H1 (cell line): ENCODE measurements at regions not wholly inside any gene's neighbourhood (a gene's known extent, or its start where the extent isn't known, plus 50 kb on each side); places are given as distances from the start of the nearest gene placed in this dataset.

Experiments
- CTCF ChIA-PET: fragments of 300-600 bp; sonication (Branson Sonifier 250); formaldehyde crosslinking; loops from one replicate; lab custom pipeline; 2021; ENCODE audit not compliant: partially characterized antibody; lab: Charles Lee
- POLR2A ChIA-PET: fragments of 300-600 bp; sonication (Branson Sonifier 250); formaldehyde crosslinking; loops from one replicate; lab custom pipeline; 2021; ENCODE audit warnings: inconsistent platforms; ENCODE audit not compliant: partially characterized antibody; lab: Charles Lee
- DNase-seq, 2 experiments: peaks; one replicate each; pipeline versions ENCODE4 v3.0.0 to v3.0.0-alpha.2; 2010 to 2022; ENCODE audit warnings: low spot score in 2 of 2, low read depth in 1 of 2, mixed read lengths in 1 of 2
- FAIRE-seq: peaks from 2 replicates; lab custom pipeline; 2011; peaks lifted over from hg19 to GRCh38; lab: Jason Lieb, UNC
- H2AFZ ChIP-seq: 2 replicates; pipeline ENCODE4 v1.8.1; 2012; ENCODE audit warnings: low read length, inconsistent platforms
- H2AK5ac ChIP-seq: 2 replicates; pipeline ENCODE4 v1.6.1; 2013; ENCODE audit warnings: low read depth, low read length
- H2BK120ac ChIP-seq: replicated peaks from 2 replicates; pipeline ENCODE3; 2013; ENCODE audit warnings: low read depth, low read length, inconsistent platforms
- H2BK12ac ChIP-seq: 2 replicates; pipeline ENCODE4 v1.6.1; 2013; ENCODE audit warnings: low read depth, low read length
- H2BK15ac ChIP-seq: 2 replicates; pipeline ENCODE4 v1.6.1; 2013; ENCODE audit warnings: low read length
- H2BK20ac ChIP-seq: 2 replicates; pipeline ENCODE4 v1.6.1; 2013; ENCODE audit warnings: low read length
- H2BK5ac ChIP-seq: 2 replicates; pipeline ENCODE4 v1.6.1; 2013; ENCODE audit warnings: low read depth, low read length
- H3K14ac ChIP-seq: 2 replicates; pipeline ENCODE4 v1.6.1; 2013; ENCODE audit warnings: inconsistent platforms; ENCODE audit not compliant: insufficient read length
- H3K18ac ChIP-seq: 2 replicates; pipeline ENCODE4 v1.6.1; 2013; ENCODE audit warnings: low read length; ENCODE audit errors: extremely low read depth
- H3K23ac ChIP-seq: 2 replicates; pipeline ENCODE4 v1.6.1; 2013; ENCODE audit warnings: inconsistent platforms; ENCODE audit not compliant: insufficient read length
- H3K23me2 ChIP-seq: 2 replicates; pipeline ENCODE4 v1.6.1; 2013; ENCODE audit warnings: low read depth, low read length
- H3K27ac ChIP-seq: 2 replicates; pipeline ENCODE4 v1.6.1; 2011; ENCODE audit warnings: low read depth, low read length, inconsistent platforms
- H3K27me3 ChIP-seq, 4 experiments: replicated peaks in 1 of 4; 1 replicate in 1 of 4; 2 replicates in 3 of 4; pipeline versions ENCODE4 v1.6.1 to v1.8.1; 2011 to 2013; ENCODE audit warnings: low read length in 3 of 4, mild to moderate bottlenecking in 3 of 4, inconsistent platforms in 2 of 4, mixed read lengths in 2 of 4, moderate library complexity in 1 of 4; ENCODE audit not compliant: control insufficient read depth in 3 of 4, insufficient read depth in 3 of 4; ENCODE audit errors: extremely low read depth in 1 of 4
- H3K36me3 ChIP-seq, 4 experiments: 2 replicates each; pipeline versions ENCODE4 v1.6.1 to v1.8.1; 2011 to 2013; ENCODE audit warnings: mild to moderate bottlenecking in 4 of 4, low read length in 3 of 4, moderate library complexity in 2 of 4, control low read depth in 1 of 4, inconsistent platforms in 1 of 4; ENCODE audit not compliant: insufficient read depth in 4 of 4, control insufficient read depth in 2 of 4
- H3K4ac ChIP-seq: replicated peaks from 2 replicates; pipeline ENCODE3; 2013; ENCODE audit warnings: low read length, low read depth, mixed read lengths, inconsistent platforms; ENCODE audit not compliant: insufficient read length
- H3K4me1 ChIP-seq, 4 experiments: replicated peaks in 1 of 4; 1 replicate in 1 of 4; 2 replicates in 3 of 4; pipeline versions ENCODE4 v1.6.1 to v1.8.1; 2011 to 2013; ENCODE audit warnings: low read length in 3 of 4, inconsistent platforms in 2 of 4, mixed read lengths in 1 of 4; ENCODE audit not compliant: insufficient read depth in 4 of 4, control insufficient read depth in 3 of 4
- H3K4me2 ChIP-seq, 2 experiments: 2 replicates each; pipeline versions ENCODE4 v1.6.1 to v1.8.1; 2011 to 2013; ENCODE audit warnings: low read depth in 2 of 2, low read length in 2 of 2, control low read depth in 1 of 2, inconsistent platforms in 1 of 2, mild to moderate bottlenecking in 1 of 2; ENCODE audit not compliant: insufficient read depth in 1 of 2
- H3K4me3 ChIP-seq, 4 experiments: fragments of 200-600, 300-600 bp in 1 of 4; sonication (generic), shearing (Covaris generic), sonication (Bioruptor Twin) in 1 of 4; 2 replicates each; pipeline versions ENCODE4 v1.5.1 to v1.8.1; 2011 to 2016; ENCODE audit warnings: low read length in 4 of 4, low read depth in 3 of 4, control low read depth in 2 of 4, inconsistent platforms in 2 of 4, mild to moderate bottlenecking in 2 of 4, mixed read lengths in 1 of 4, moderate library complexity in 1 of 4; ENCODE audit not compliant: insufficient read depth in 2 of 4; ENCODE audit errors: extremely low read depth in 1 of 4
- H3K56ac ChIP-seq: replicated peaks from 2 replicates; pipeline ENCODE3; 2013; ENCODE audit warnings: low read depth, mild to moderate bottlenecking, mixed read lengths, low read length, inconsistent platforms; ENCODE audit not compliant: insufficient read length
- H3K79me1 ChIP-seq: 2 replicates; pipeline ENCODE4 v1.6.1; 2013; ENCODE audit warnings: low read depth, low read length, control low read depth
- H3K79me2 ChIP-seq, 2 experiments: 2 replicates each; pipeline versions ENCODE4 v1.6.1 to v1.8.1; 2012 to 2013; ENCODE audit warnings: low read length in 2 of 2, mild to moderate bottlenecking in 2 of 2, inconsistent platforms in 1 of 2; ENCODE audit not compliant: insufficient read depth in 2 of 2, control insufficient read depth in 1 of 2
- H3K9ac ChIP-seq, 4 experiments: replicated peaks in 1 of 4; 1 replicate in 1 of 4; 2 replicates in 3 of 4; pipeline versions ENCODE4 v1.6.1 to v1.8.1; 2011 to 2013; ENCODE audit warnings: low read depth in 3 of 4, low read length in 3 of 4, control low read depth in 2 of 4, mild to moderate bottlenecking in 2 of 4, moderate library complexity in 2 of 4, inconsistent platforms in 1 of 4; ENCODE audit errors: extremely low read depth in 1 of 4
- H3K9me3 ChIP-seq, 2 experiments: 2 replicates each; pipeline versions ENCODE4 v1.6.1 to v1.8.1; 2012 to 2013; ENCODE audit warnings: mild to moderate bottlenecking in 2 of 2, moderate library complexity in 2 of 2, control low read depth in 1 of 2, inconsistent platforms in 1 of 2, low read depth in 1 of 2, low read length in 1 of 2, mixed read lengths in 1 of 2; ENCODE audit not compliant: insufficient read depth in 2 of 2
- H4K20me1 ChIP-seq, 2 experiments: replicated peaks in 1 of 2; 2 replicates each; pipeline versions ENCODE3 to v1.8.1; 2011 to 2013; ENCODE audit warnings: inconsistent platforms in 2 of 2, low read length in 2 of 2, mild to moderate bottlenecking in 1 of 2; ENCODE audit not compliant: insufficient read depth in 2 of 2, control insufficient read depth in 1 of 2
- H4K5ac ChIP-seq: 2 replicates; pipeline ENCODE4 v1.6.1; 2013; ENCODE audit warnings: low read length, low read depth, mixed read lengths, inconsistent platforms; ENCODE audit not compliant: insufficient read length
- H4K8ac ChIP-seq: 2 replicates; pipeline ENCODE4 v1.8.0; 2013; ENCODE audit warnings: mild to moderate bottlenecking, moderate library complexity, low read length, inconsistent platforms; ENCODE audit not compliant: insufficient read depth; ENCODE audit errors: extremely low read depth
- H4K91ac ChIP-seq: replicated peaks from 2 replicates; pipeline ENCODE3; 2013; ENCODE audit warnings: low read length, mixed read lengths, inconsistent platforms; ENCODE audit not compliant: insufficient read length
- CBX5 ChIP-seq: fragments of 300-800, 300-1000 bp; sonication (generic); IDR thresholded peaks from 2 replicates; pipeline ENCODE4 v1.7.1; 2016; ENCODE audit warnings: antibody characterized with exemption, low read length, low read depth
- CHD1 ChIP-seq: IDR thresholded peaks from 2 replicates; pipeline ENCODE4 v1.6.1; 2012; ENCODE audit warnings: low read depth, low read length, improper control_type of control experiment
- MAFK ChIP-seq: IDR thresholded peaks from 2 replicates; pipeline ENCODE4 v1.6.1; 2012; ENCODE audit warnings: low read depth, mild to moderate bottlenecking, improper control_type of control experiment, low read length
- RXRA ChIP-seq: IDR thresholded peaks from 2 replicates; pipeline ENCODE4 v1.6.1; 2011; ENCODE audit warnings: low read depth, mild to moderate bottlenecking, low read length, moderate library complexity; ENCODE audit not compliant: insufficient read depth
- SIRT6 ChIP-seq: IDR thresholded peaks from one replicate; pipeline ENCODE4 v1.7.1; 2012; ENCODE audit warnings: low read length, inconsistent platforms
- SP1 ChIP-seq: IDR thresholded peaks from 2 replicates; pipeline ENCODE4 v1.6.1; 2011; ENCODE audit warnings: low read depth, low read length
- TAF1 ChIP-seq: IDR thresholded peaks from 2 replicates; pipeline ENCODE4 v1.6.1; 2011; ENCODE audit warnings: mild to moderate bottlenecking, low read depth, low read length
- WGBS, 2 experiments: shearing (Covaris generic) in 1 of 2; methylation state at CpG; one replicate each; pipeline versions ENCODE4 v1.1.6 to v1.1.7; 2013 to 2015; ENCODE audit warnings: low lambda C conversion rate in 2 of 2, mixed read lengths in 2 of 2, inconsistent platforms in 1 of 2, low coverage in 1 of 2, missing lambda C conversion rate in 1 of 2; ENCODE audit not compliant: insufficient replicate concordance in 2 of 2, insufficient coverage in 1 of 2, insufficient read length in 1 of 2; ENCODE audit errors: extremely low coverage in 1 of 2, missing lambda C conversion rate in 1 of 2; 5-methylcytosine and 5-hydroxymethylcytosine counted together

DNA sequence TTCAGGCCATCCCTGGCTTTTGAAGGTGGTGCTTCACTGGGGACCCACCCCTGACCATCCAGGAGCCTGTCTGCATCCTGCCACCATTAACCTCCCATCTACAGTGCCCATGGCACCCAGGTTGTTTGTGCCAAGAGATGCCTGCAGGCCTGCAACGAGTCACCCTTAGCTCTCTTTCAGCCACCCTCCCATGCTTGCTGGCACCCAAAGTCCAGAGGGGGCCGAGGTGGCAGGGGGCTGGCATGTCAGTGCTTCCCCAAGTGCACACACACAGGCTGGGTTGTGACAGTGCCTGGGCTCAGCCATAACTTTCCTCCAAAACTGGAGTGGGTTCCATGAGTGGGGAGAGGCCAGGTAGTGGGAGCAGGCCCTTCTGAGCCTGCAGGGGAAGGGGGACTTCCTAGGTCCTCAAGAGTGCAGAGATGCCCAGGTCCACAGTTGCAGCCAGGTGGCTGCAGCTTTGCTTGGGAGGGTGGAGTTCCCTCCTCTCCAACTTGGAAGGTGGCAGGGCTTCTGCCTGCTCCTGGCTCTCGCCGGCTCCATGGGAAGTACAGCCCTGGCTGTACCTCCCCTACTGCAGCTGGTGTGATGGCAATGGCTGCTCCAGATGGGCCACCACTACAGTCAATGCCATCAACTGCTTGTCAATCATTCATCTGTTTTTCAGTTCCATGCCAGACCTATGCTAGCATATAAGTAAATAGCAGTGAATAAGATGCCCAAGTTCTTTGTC, 235.9 kb upstream of the GIMD1 start:
- no peak overlapping the region for H3K27ac ChIP-seq
- no peak overlapping the region for H3K4me3 ChIP-seq
- H3K56ac ChIP-seq = no peak overlapping the region
- H4K8ac ChIP-seq = peak overlapping the region; percentile 9; the same call in 1 of the 2 replicates
- no peaks in the 10 kb centered on the region for H3K36me3 ChIP-seq
- H3K79me2 ChIP-seq = no peaks in the 10 kb centered on the region
- 96% methylated on average over 4 of the region's 4 CpGs; no CpG with 5 or more reads in 1 of the 2 experiments for WGBS, 2 experiments
- H3K4me2 ChIP-seq = no peak overlapping the region
- H2BK15ac ChIP-seq = no peak overlapping the region
- no peak overlapping the region for H3K4ac ChIP-seq
- no peak overlapping the region for H4K5ac ChIP-seq
- H2AK5ac ChIP-seq = no peak overlapping the region
- H2BK5ac ChIP-seq = no peak overlapping the region
- no peaks in the 10 kb centered on the region for H3K27me3 ChIP-seq
- TF ChIP-seq CBX5 (no peak), TAF1 (no peak), RXRA (no peak), SIRT6 (no peak), SP1 (no peak), CHD1 (no peak), MAFK (no peak)
- CTCF ChIA-PET = interaction anchor here (0.7 to 1.9 kb wide), 4 partner anchors 13 to 16 kb away, joined by 3 to 5 read pairs (median 4); no protein-coding TSS in a partner anchor
- no peaks in the 10 kb centered on the region for H3K23me2 ChIP-seq
- no peaks in the 10 kb centered on the region for H3K4me1 ChIP-seq
- H3K23ac ChIP-seq = no peak overlapping the region
- H2BK120ac ChIP-seq = no peak overlapping the region
- no peak overlapping the region for H3K14ac ChIP-seq
- H2BK20ac ChIP-seq = no peak overlapping the region
- FAIRE-seq = no peak
- no peak overlapping the region for H2AFZ ChIP-seq
- no peak overlapping the region for H3K18ac ChIP-seq
- H4K91ac ChIP-seq = no peak overlapping the region
- no peak overlapping the region for H2BK12ac ChIP-seq
- POLR2A ChIA-PET = no interaction called here
- no peak for DNase-seq
- H3K9ac ChIP-seq = no peak overlapping the region
- no peaks in the 10 kb centered on the region for H3K9me3 ChIP-seq
- no peaks in the 10 kb centered on the region for H4K20me1 ChIP-seq
- H3K79me1 ChIP-seq = no peaks in the 10 kb centered on the region
